GOT3 (cell line): ENCODE measurements at regions not wholly inside any gene's neighbourhood (a gene's known extent, or its start where the extent isn't known, plus 50 kb on each side); places are given as distances from the start of the nearest gene placed in this dataset.

ENCODE experiments used
- DNase-seq: peaks from one replicate; lab custom pipeline; 2025; ENCODE audit warnings: mixed read lengths; lab: John Stamatoyannopoulos, UW

DNA sequence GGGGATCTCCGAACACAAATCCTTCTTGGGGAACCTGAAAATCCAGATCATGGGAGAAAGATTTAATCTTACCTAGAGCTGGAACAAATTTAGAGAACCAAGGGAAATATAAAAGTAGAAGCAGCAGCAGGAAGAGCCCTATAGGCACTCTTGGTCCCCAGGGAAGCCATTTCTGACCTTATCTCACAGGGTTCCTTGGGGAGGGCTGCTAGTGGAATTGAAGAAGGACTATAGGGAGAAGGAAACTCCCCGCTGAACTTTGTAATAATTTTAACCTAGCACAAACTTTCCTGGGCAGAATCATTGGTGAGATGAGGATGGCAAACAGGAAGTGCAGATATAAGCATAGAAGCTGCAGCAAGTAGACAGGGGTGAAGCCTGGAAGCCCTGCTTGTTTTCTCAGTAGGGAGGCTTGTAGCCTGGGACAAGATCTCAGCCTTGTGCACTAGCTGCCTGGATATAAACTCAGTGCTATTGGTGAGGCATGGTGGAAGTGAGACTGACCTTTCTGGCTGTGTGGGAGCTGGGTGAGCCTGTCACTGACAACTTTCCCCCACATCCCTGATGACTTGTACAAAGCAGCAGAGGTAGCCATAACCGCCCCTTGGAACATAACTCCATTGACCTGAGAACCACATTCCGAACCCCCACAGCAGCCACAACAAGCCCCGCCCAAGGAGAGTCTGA is 343.0 kb upstream of the TGFBR2 start:
- DNase-seq = no peak

- no peak for DNase-seq
Observed at GRCh38 chr3:30263925-30264313, 342.5 kb upstream of the TGFBR2 start.

- DNase-seq = no peak
Observed at GRCh38 chr3:30266524-30266923, 339.9 kb upstream of the TGFBR2 start.

GRCh38 chr3:30268288-30268687 is 338.1 kb upstream of the TGFBR2 start:
- no peak for DNase-seq

- no peak for DNase-seq
Observed at GRCh38 chr3:30269751-30270445, 336.5 kb upstream of the TGFBR2 start.

DNA sequence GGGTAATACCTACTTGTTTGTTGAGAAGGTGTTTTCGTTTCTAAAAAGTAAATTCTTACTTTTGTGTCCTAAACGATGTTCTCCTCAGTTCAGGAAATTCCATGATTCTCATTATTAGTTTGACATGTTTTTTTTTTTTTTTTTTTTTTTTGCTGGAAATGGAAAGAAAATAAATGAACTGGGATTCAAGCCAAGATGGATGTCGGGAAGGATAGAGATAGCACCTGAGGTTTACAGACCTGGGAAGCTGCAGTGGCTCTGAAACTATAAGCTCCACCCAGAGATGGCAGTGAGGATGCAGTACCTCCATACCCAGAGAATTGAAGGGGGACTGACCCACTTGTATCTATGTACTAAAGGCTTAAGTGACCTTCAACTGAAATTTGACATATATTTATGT is 334.6 kb upstream of the TGFBR2 start:
- no peak for DNase-seq

- DNase-seq = no peak
Observed at GRCh38 chr3:30273304-30274072, 332.9 kb upstream of the TGFBR2 start.

- no peak for DNase-seq
Observed at GRCh38 chr3:30277494-30277893, 328.9 kb upstream of the TGFBR2 start.

GRCh38 chr3:30281526-30281925 is 324.9 kb upstream of the TGFBR2 start:
- DNase-seq = no peak

DNA sequence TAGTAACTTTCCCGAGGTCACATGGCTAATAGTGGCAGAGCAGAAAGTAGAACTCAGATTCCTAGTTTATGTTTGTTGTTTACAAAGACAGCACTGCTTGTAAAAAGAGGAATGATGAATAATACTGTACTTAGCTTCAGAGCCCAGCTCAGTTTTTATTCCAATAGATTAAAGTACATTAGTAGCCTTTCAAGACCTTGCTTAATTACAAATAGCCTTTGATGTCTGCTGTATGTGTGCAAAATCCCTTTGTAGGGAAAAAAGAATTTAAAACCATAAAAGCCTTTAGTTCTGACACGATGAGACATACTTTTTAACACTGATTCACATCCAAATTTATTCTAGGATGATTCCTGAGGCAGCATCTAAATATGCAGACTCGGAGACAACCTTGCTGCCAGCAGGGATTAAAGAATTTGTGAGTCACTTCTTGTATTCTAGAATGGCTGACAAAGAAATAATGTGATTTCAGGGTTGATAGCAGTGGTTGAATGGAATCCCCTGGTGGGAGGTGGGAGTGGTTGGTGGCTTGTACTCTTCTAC is 324.2 kb upstream of the TGFBR2 start:
- no peak for DNase-seq

DNA sequence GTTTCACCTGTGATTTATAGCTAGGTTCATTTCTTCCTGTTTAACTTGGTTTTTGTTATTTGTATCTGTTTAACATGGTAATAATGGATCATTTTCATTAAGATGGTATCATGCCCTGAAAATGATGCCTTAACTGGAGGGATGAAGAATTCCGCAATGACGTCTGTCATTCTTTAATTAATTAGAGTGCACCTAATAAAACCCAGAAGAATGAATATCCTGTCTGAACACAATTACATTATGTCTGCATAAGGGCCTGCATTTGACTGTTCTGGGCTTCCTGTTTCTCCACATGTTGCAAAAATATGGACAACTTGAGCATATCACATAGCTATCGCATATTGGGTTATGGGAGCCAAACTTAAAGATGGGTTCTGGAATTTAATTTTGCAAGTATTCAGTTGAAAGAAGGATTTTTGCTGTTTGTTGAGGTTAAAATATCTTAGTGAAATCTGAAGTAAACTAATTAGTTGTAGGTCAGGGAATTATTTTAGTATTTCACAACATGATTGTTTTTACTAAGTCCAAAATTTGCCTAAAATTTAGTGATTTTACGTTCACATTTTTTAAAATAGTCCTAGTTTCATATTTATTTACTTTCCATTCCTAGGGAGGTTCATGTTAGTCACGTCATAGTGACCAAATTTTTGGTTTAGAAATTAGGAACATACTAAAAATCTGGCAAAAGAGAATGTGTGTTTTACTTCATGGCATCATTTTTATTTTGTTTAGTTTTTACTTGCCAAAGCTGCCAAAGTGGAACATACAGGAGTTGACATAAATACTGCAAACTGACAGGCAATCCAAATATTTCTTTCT is 321.0 kb upstream of the TGFBR2 start:
- no peak for DNase-seq

- DNase-seq = no peak
Observed at GRCh38 chr3:30286007-30286669, 320.3 kb upstream of the TGFBR2 start.

- no peak for DNase-seq
Observed at GRCh38 chr3:30286811-30287210, 319.6 kb upstream of the TGFBR2 start.

- DNase-seq = no peak
Observed at GRCh38 chr3:30288830-30289229, 317.6 kb upstream of the TGFBR2 start.

DNA sequence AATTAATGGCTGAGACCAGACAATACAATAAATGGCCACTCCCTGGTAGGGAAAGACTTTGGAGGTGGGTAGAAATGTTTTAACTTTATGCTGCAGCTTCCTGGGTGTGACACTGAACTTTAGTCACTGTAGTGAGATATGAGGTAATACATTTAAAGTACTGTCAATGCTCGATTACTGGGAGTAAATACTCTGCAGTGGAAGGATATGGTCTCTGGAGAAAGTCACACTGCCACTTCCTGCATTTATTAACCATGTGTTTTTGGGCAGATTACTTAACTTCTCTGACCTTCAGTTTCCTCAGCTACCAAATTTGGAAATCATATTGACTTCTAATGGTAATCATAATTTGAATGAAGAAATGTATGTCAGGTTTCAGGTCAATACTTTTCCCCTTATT is 317.1 kb upstream of the TGFBR2 start:
- no peak for DNase-seq

DNA sequence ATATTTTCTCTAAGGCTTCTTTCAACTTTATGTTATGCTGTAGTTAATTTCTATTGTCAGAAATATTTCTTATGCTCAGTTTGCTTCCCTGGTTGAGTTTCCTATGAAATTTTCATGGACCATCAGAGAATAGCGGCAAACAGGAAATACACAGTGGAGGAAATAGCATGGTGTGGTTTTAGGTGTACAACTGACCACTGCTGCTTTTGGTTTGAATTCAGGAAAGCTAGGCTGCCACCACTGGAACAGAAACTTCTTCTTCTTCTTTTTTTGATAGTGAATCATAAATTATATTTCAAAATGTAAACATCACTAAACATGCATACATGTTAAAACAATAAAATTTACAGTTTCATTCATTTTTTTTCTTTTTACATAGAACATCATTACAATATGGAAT is 316.6 kb upstream of the TGFBR2 start:
- no peak for DNase-seq

GRCh38 chr3:30290479-30290878 is 315.9 kb upstream of the TGFBR2 start:
- DNase-seq = no peak

DNA sequence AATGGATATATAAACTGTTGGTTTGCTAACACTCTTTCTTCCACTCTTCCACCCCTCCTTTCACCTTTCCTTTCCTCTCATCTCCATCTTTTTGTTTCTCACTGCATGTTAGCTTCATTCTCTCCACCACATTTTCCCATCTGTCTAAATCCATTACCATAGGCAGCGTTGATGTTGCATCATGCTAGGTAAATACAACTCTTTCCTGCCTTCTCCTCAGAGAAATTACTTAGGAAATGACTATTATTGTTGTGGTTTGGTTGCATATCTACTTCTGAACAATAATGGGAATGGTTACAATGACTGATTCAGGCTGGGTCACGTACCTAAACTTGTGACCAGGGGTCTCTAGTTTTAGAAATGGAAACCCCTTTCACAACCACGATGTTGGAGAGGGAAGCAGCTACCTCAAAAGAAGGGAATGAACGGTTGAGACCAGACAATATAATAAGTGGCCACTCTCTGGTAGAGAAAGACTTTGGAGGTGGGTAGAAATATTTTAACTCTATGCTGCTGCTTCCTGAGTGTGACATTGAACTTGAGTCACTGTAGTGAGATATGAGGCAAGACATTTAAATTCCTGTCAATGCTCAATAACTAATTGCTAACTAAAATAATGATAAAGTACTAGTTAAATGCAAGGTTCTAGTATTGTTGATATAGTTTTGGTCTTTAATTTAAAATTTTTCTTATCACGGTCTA is 314.1 kb upstream of the TGFBR2 start:
- DNase-seq = no peak

GRCh38 chr3:30293621-30294240 is 312.7 kb upstream of the TGFBR2 start:
- no peak for DNase-seq

- DNase-seq = no peak
Observed at GRCh38 chr3:30294241-30294667, 312.1 kb upstream of the TGFBR2 start.
